ENCODE measurements at regions not wholly inside any gene's neighbourhood (a gene's known extent, or its start where the extent isn't known, plus 50 kb on each side); places are given as distances from the start of the nearest gene placed in this dataset.

GRCh38 chr3:8077126-8077525 is 424.5 kb upstream of the LMCD1 start:
- Histone ChIP-seq H3K4me3 (no peak overlapping the region), H3K27ac (no peak overlapping the region)
- TF ChIP-seq, protein P1, sequence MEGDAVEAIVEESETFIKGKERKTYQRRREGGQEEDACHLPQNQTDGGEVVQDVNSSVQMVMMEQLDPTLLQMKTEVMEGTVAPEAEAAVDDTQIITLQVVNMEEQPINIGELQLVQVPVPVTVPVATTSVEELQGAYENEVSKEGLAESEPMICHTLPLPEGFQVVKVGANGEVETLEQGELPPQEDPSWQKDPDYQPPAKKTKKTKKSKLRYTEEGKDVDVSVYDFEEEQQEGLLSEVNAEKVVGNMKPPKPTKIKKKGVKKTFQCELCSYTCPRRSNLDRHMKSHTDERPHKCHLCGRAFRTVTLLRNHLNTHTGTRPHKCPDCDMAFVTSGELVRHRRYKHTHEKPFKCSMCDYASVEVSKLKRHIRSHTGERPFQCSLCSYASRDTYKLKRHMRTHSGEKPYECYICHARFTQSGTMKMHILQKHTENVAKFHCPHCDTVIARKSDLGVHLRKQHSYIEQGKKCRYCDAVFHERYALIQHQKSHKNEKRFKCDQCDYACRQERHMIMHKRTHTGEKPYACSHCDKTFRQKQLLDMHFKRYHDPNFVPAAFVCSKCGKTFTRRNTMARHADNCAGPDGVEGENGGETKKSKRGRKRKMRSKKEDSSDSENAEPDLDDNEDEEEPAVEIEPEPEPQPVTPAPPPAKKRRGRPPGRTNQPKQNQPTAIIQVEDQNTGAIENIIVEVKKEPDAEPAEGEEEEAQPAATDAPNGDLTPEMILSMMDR (IDR thresholded peaks at IDR 0.05): no peak
- no peak for DNase-seq (ENCODE audit: low spot score)

- TF ChIP-seq, protein P1 (IDR thresholded peaks at IDR 0.05): no peak
- Histone ChIP-seq H3K27ac (no peak overlapping the region), H3K4me3 (no peak overlapping the region)
- no peak for DNase-seq (ENCODE audit: low spot score)
These were observed 421.2 kb upstream of the LMCD1 start for GRCh38 chr3:8080464-8080863.

DNA sequence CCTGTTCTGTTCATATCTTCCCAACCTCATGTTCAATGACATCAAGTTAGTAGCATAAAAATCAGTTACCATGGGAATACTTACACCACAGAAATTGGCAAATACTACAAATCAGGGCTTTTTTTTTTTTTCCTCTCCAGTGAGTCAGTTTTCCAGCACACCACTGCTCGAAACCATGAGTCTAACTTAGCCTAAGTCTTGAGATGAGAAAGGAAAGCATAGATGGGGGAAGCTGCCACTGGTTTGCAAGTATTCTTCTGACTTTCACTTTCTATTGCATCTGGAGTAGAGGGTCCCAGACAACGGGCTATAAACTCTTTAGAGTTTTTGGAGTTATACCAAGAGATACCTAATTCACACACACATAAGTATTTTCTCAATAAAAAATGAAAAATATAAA is 416.1 kb upstream of the LMCD1 start:
- TF ChIP-seq, protein P1 (IDR thresholded peaks at IDR 0.05): no peak

GRCh38 chr3:8087951-8088350 is 413.7 kb upstream of the LMCD1 start:
- no peak for DNase-seq (ENCODE audit: low spot score)
- H3K27ac ChIP-seq: no peak overlapping the region
- TF ChIP-seq, protein P1 (IDR thresholded peaks at IDR 0.05): no peak
- H3K4me3 ChIP-seq: no peak overlapping the region

More for the DNA sequence above, 416.1 kb upstream of the LMCD1 start:
- DNase-seq (ENCODE audit: low spot score): no peak
- no peak overlapping the region for H3K4me3 ChIP-seq
- H3K27ac ChIP-seq: no peak overlapping the region

DNA sequence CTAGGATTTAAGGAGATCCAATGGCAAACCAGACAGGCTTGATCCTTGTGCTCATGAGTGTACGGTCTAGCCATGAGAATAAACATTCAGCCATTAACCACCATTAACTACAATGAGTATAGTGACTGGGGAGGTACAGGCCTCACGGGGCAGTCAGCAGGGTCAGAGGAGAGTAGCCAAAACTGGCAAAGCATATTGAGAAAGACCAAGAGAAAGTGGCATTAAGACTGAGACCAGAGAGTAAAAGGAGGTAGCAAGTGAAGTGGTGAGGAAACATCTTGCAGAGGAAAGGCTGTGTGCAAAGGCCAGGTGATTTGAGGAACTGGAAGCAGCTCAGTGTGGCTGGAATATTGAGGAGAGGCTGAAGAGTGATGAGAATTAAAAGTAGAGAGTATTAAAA is 407.2 kb upstream of the LMCD1 start:
- Histone ChIP-seq H3K27ac (no peak overlapping the region), H3K4me3 (no peak overlapping the region)
- TF ChIP-seq, protein P1 (IDR thresholded peaks at IDR 0.05): no peak
- no peak for DNase-seq (ENCODE audit: low spot score)

GRCh38 chr3:8095724-8096123 is 405.9 kb upstream of the LMCD1 start:
- no peak for DNase-seq (ENCODE audit: low spot score)
- TF ChIP-seq, protein P1 (IDR thresholded peaks at IDR 0.05): no peak
- no peak overlapping the region for H3K4me3 ChIP-seq
- no peak overlapping the region for H3K27ac ChIP-seq

GRCh38 chr3:8097690-8098089 is 403.9 kb upstream of the LMCD1 start:
- no peak for DNase-seq (ENCODE audit: low spot score)
- TF ChIP-seq, protein P1 (IDR thresholded peaks at IDR 0.05): no peak
- Histone ChIP-seq H3K27ac (no peak overlapping the region), H3K4me3 (no peak overlapping the region)
